Breast epithelium (tissue), 3 donors: ENCODE measurements at regions not wholly inside any gene's neighbourhood (a gene's known extent, or its start where the extent isn't known, plus 50 kb on each side); places are given as distances from the start of the nearest gene placed in this dataset.

ENCODE experiments used
- POLR2A ChIP-seq: fragments of 450-650 bp; IDR thresholded peaks from one replicate; pipeline ENCODE4 v1.6.1; 2016; ENCODE audit warnings: antibody characterized with exemption, mild to moderate bottlenecking, moderate library complexity
- TF ChIP-seq, protein P1 (sequence below), 3 donors: fragments of 450-650 bp; IDR thresholded peaks; one replicate each; pipeline ENCODE4 v1.5.1; 2016 to 2017; ENCODE audit warnings: antibody characterized with exemption in 3 of 3, mild to moderate bottlenecking in 3 of 3, moderate library complexity in 3 of 3

DNA sequence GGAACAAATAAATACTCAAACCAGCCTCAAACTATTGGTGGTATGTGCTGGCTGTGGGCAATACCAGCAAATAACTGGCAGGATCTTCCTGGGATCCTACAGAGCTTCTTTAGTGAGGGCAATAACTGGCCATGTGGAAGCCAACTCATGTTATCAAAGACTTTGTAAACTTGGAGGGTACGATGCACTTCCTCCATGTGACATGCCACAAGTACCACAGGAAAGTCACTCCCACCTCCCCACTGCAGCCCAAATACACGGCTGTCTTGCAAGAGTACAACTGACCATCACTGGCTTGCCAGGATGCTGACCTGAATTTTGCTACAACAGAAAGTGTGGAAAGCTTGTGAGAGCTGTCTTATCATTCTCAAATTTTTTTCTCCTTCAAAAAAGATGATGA, 93.3 kb upstream of the MAML3 start:
- TF ChIP-seq, protein P1, sequence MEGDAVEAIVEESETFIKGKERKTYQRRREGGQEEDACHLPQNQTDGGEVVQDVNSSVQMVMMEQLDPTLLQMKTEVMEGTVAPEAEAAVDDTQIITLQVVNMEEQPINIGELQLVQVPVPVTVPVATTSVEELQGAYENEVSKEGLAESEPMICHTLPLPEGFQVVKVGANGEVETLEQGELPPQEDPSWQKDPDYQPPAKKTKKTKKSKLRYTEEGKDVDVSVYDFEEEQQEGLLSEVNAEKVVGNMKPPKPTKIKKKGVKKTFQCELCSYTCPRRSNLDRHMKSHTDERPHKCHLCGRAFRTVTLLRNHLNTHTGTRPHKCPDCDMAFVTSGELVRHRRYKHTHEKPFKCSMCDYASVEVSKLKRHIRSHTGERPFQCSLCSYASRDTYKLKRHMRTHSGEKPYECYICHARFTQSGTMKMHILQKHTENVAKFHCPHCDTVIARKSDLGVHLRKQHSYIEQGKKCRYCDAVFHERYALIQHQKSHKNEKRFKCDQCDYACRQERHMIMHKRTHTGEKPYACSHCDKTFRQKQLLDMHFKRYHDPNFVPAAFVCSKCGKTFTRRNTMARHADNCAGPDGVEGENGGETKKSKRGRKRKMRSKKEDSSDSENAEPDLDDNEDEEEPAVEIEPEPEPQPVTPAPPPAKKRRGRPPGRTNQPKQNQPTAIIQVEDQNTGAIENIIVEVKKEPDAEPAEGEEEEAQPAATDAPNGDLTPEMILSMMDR (IDR thresholded peaks at IDR 0.05): no peak
- no peak for TF ChIP-seq POLR2A
